Endothelial cell of umbilical vein (primary cell): ENCODE measurements at regions not wholly inside any gene's neighbourhood (a gene's known extent, or its start where the extent isn't known, plus 50 kb on each side); places are given as distances from the start of the nearest gene placed in this dataset.

Experiments
- BruUV-seq: library from RNA; stranded (reverse); fragments of 400-500 nt; replicated peaks from 2 replicates; lab custom pipeline; 2021; lab: Mats Ljungman, UMichigan
- CTCF ChIA-PET: fragments of 300-600, 350-600 bp; sonication (Branson Sonifier 250); formaldehyde crosslinking; loops from one replicate; lab custom pipeline; 2021; ENCODE audit warnings: antibody characterized with exemption, inconsistent platforms; lab: Charles Lee
- POLR2A ChIA-PET: fragments of 300-600, 350-600 bp; sonication (Branson Sonifier 250); formaldehyde crosslinking; loops from one replicate; lab custom pipeline; 2021; ENCODE audit warnings: antibody characterized with exemption, inconsistent platforms; lab: Charles Lee
- DNase-seq: peaks from one replicate; pipeline ENCODE4 v3.0.0-alpha.2; 2011; ENCODE audit warnings: low read depth, low spot score
- FAIRE-seq: peaks from 2 replicates; lab custom pipeline; 2011; peaks lifted over from hg19 to GRCh38; lab: Jason Lieb, UNC
- H2AFZ ChIP-seq: 2 replicates; pipeline ENCODE4 v1.6.0; 2012; ENCODE audit warnings: low read depth, low read length, control low read depth, inconsistent platforms
- H3K27ac ChIP-seq: 2 replicates; pipeline ENCODE4 v1.5.1; 2011; ENCODE audit warnings: low read depth, mild to moderate bottlenecking, control low read depth, low read length, moderate library complexity; ENCODE audit not compliant: insufficient read depth
- H3K27me3 ChIP-seq, 2 experiments: 2 replicates each; pipeline versions ENCODE4 v1.6.0 to v1.6.1; 2011; ENCODE audit warnings: low read length in 2 of 2, mixed read lengths in 1 of 2; ENCODE audit not compliant: control insufficient read depth in 2 of 2, insufficient read depth in 2 of 2
- H3K36me3 ChIP-seq, 2 experiments: 2 replicates in 1 of 2; 3 replicates in 1 of 2; pipeline ENCODE4 v1.5.1; 2011; ENCODE audit warnings: low read length in 2 of 2, mild to moderate bottlenecking in 1 of 2, moderate library complexity in 1 of 2; ENCODE audit not compliant: control insufficient read depth in 2 of 2, insufficient read depth in 2 of 2; ENCODE audit errors: extremely low read depth in 1 of 2
- H3K4me1 ChIP-seq: 3 replicates; pipeline ENCODE4 v1.5.1; 2011; ENCODE audit warnings: mild to moderate bottlenecking, low read length; ENCODE audit not compliant: control insufficient read depth, insufficient read depth; ENCODE audit errors: extremely low read depth
- H3K4me2 ChIP-seq: 2 replicates; pipeline ENCODE4 v1.6.1; 2011; ENCODE audit warnings: low read length, control low read depth, mixed read lengths; ENCODE audit not compliant: insufficient read depth
- H3K4me3 ChIP-seq, 3 experiments: fragments of 200-600 bp in 1 of 3; sonication (generic), shearing (Covaris generic) in 1 of 3; replicated peaks in 1 of 3; 2 replicates each; pipeline ENCODE4 v1.5.1; 2011 to 2016; ENCODE audit warnings: control low read depth in 3 of 3, low read length in 3 of 3, mild to moderate bottlenecking in 2 of 3, inconsistent platforms in 1 of 3, low read depth in 1 of 3, moderate library complexity in 1 of 3; ENCODE audit not compliant: insufficient read depth in 1 of 3
- H3K79me2 ChIP-seq: 2 replicates; pipeline ENCODE4 v1.6.0; 2012; ENCODE audit warnings: low read length, inconsistent platforms; ENCODE audit not compliant: control insufficient read depth, insufficient read depth
- H3K9ac ChIP-seq: replicated peaks from 2 replicates; pipeline ENCODE3; 2011; ENCODE audit warnings: low read length, control low read depth; ENCODE audit not compliant: insufficient read depth; ENCODE audit errors: extremely low read depth
- H3K9me1 ChIP-seq: replicated peaks from 3 replicates; pipeline ENCODE4 v1.6.0; 2011; ENCODE audit warnings: mild to moderate bottlenecking, low read length; ENCODE audit not compliant: control insufficient read depth, insufficient read depth; ENCODE audit errors: extremely low read depth
- H3K9me3 ChIP-seq: replicated peaks from 2 replicates; pipeline ENCODE4 v1.5.1; 2012; ENCODE audit warnings: low read length, inconsistent platforms; ENCODE audit not compliant: control insufficient read depth, insufficient read depth
- H4K20me1 ChIP-seq: replicated peaks from 2 replicates; pipeline ENCODE3; 2011; ENCODE audit warnings: mild to moderate bottlenecking, low read length; ENCODE audit not compliant: control insufficient read depth, insufficient read depth; ENCODE audit errors: extremely low read depth
- EZH2 ChIP-seq: IDR thresholded peaks from 2 replicates; pipeline ENCODE4 v1.6.1; 2012; ENCODE audit warnings: borderline replicate concordance, low read depth, mild to moderate bottlenecking, moderate library complexity, low read length, inconsistent platforms; ENCODE audit not compliant: severe bottlenecking
- FOS ChIP-seq: IDR thresholded peaks from 2 replicates; pipeline ENCODE4 v1.6.1; 2011; ENCODE audit warnings: mild to moderate bottlenecking, low read length, moderate library complexity, borderline replicate concordance; ENCODE audit not compliant: insufficient read depth
- GATA2 ChIP-seq: IDR thresholded peaks from 2 replicates; pipeline ENCODE4 v1.7.0; 2011; ENCODE audit warnings: low read depth, mild to moderate bottlenecking, moderate library complexity, mixed read lengths, low read length; ENCODE audit not compliant: insufficient read length, insufficient read depth
- JUN ChIP-seq: IDR thresholded peaks from 2 replicates; pipeline ENCODE4 v1.6.1; 2011; ENCODE audit warnings: borderline replicate concordance, low read depth; ENCODE audit not compliant: insufficient read length, insufficient read depth
- MYC ChIP-seq: IDR thresholded peaks from one replicate; pipeline ENCODE4 v1.6.1; 2011; ENCODE audit warnings: mild to moderate bottlenecking, low read depth, low read length
- POLR2A ChIP-seq: IDR thresholded peaks from 2 replicates; pipeline ENCODE4 v1.6.1; 2012; ENCODE audit warnings: low read depth, mild to moderate bottlenecking, control low read depth, low read length
- POLR2AphosphoS5 ChIP-seq: IDR thresholded peaks from 2 replicates; pipeline ENCODE4 v1.6.1; 2012; ENCODE audit warnings: low read depth, mild to moderate bottlenecking, control low read depth, low read length, moderate library complexity; ENCODE audit not compliant: insufficient read depth
- dilution Hi-C: fragments of 300-500 bp; cut with MboI; formaldehyde crosslinking; loops from one replicate; pipeline ENCODE4 v1.15.0; 2019; ENCODE audit warnings: low sequenced_read_pairs; ENCODE audit not compliant: extremely low pct_ligation_motif_present
- intact Hi-C: fragments of 100-400 bp; cut with micrococcal nuclease; formaldehyde crosslinking; loops from one replicate; pipeline ENCODE4 v1.10.0; 2022
- TF ChIP-seq, protein P1 (sequence below): IDR thresholded peaks from 2 replicates; pipeline ENCODE4 v1.6.1; 2011; ENCODE audit not compliant: insufficient read depth, insufficient read length
- TF ChIP-seq, protein P2 (sequence below), 2 donors: IDR thresholded peaks; 1 replicate in 1 of 2; 2 replicates in 1 of 2; pipeline ENCODE4 v1.5.1; 2011; ENCODE audit warnings: low read length in 2 of 2, mild to moderate bottlenecking in 2 of 2, moderate library complexity in 2 of 2, control low read depth in 1 of 2, inconsistent platforms in 1 of 2, low read depth in 1 of 2; ENCODE audit not compliant: insufficient read depth in 1 of 2; ENCODE audit errors: extremely low read depth in 1 of 2

DNA sequence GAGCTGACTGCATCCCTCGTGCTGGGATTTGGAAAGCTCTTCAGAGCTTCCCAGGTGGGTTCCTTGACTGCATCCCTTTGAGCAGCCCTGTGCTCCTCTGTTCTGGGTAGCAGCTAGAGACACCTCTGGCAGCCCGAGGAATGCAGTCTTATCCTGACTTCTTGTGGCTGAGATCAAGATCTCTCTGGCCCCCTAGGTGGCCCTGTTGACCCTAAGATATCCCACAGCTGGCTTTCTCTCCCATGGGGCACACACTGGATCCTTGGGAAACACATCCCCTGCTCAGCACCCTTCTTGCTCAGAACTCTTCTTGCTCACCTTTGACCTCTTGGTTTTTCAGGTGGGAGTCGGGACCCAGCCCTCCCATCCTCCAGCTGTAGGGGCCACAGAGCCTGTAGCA, 237.2 kb downstream of the TSN start:
- dilution Hi-C loops (no loop called here), intact Hi-C loops (no loop called here)
- H3K4me1 ChIP-seq, result no peaks in the 10 kb centered on the region
- no peaks in the 10 kb centered on the region for H3K27me3 ChIP-seq
- H3K9me1 ChIP-seq, result no peaks in the 10 kb centered on the region
- no TSS peak for BruUV-seq
- H3K27ac ChIP-seq, result no peak overlapping the region
- H4K20me1 ChIP-seq, result no peaks in the 10 kb centered on the region
- no peak for FAIRE-seq
- TF ChIP-seq POLR2A, result no peak
- no peak for TF ChIP-seq JUN
- no peak for TF ChIP-seq EZH2
- TF ChIP-seq FOS, result no peak
- no peak for TF ChIP-seq POLR2AphosphoS5
- no peak for TF ChIP-seq MYC
- no peak for TF ChIP-seq GATA2
- TF ChIP-seq, protein P1, sequence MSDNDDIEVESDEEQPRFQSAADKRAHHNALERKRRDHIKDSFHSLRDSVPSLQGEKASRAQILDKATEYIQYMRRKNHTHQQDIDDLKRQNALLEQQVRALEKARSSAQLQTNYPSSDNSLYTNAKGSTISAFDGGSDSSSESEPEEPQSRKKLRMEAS, result no peak
- TF ChIP-seq, protein P2, sequence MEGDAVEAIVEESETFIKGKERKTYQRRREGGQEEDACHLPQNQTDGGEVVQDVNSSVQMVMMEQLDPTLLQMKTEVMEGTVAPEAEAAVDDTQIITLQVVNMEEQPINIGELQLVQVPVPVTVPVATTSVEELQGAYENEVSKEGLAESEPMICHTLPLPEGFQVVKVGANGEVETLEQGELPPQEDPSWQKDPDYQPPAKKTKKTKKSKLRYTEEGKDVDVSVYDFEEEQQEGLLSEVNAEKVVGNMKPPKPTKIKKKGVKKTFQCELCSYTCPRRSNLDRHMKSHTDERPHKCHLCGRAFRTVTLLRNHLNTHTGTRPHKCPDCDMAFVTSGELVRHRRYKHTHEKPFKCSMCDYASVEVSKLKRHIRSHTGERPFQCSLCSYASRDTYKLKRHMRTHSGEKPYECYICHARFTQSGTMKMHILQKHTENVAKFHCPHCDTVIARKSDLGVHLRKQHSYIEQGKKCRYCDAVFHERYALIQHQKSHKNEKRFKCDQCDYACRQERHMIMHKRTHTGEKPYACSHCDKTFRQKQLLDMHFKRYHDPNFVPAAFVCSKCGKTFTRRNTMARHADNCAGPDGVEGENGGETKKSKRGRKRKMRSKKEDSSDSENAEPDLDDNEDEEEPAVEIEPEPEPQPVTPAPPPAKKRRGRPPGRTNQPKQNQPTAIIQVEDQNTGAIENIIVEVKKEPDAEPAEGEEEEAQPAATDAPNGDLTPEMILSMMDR (IDR thresholded peaks at IDR 0.05; ENCODE audit: extremely low read depth in 1 of 2, insufficient read depth in 1 of 2, low read depth in 1 of 2, low read length in 2 of 2), result no peak
- no peak overlapping the region for H3K4me3 ChIP-seq
- no peaks in the 10 kb centered on the region for H3K9me3 ChIP-seq
- ChIA-PET CTCF (no interaction called here), POLR2A (no interaction called here)
- H3K36me3 ChIP-seq, result no peaks in the 10 kb centered on the region
- H3K79me2 ChIP-seq, result no peaks in the 10 kb centered on the region
- no peak overlapping the region for H3K4me2 ChIP-seq
- no peak for DNase-seq
- H3K9ac ChIP-seq, result no peak overlapping the region
- no peak overlapping the region for H2AFZ ChIP-seq
